HG02973 (cell line): ENCODE measurements at regions not wholly inside any gene's neighbourhood (a gene's known extent, or its start where the extent isn't known, plus 50 kb on each side); places are given as distances from the start of the nearest gene placed in this dataset.
"Not testable (repeated sequence)": the region's sequence is repeated elsewhere in the genome, so short reads cannot be mapped to it uniquely, and the experiment has no call there.

ENCODE experiments used
- ATAC-seq: cut with Tn5 transposase; IDR thresholded peaks from one replicate; pipeline ENCODE4 v1.9.1; 2021; ENCODE audit warnings: moderate library complexity; ENCODE audit not compliant: unreplicated experiment

DNA sequence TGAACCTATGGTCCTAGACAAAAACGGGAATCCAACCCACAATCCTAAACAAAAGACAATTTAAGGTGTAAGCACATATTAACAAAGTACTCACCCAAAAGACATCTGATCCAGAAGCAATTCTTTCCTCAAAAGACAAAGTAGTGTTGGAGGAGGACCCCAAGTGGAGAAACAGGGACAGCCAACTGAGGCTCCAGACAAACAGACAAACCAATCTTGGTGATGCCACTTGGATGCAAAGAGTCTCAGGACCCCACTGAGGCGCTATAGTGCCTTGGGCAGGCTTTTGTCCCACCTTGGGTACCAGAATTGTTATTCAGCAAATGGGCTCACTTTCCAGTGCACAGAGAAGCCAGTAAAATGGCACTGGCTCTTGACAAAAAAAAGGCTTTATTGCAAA is 613.8 kb downstream of the DIPK2A start:
- ATAC-seq: no peak

DNA sequence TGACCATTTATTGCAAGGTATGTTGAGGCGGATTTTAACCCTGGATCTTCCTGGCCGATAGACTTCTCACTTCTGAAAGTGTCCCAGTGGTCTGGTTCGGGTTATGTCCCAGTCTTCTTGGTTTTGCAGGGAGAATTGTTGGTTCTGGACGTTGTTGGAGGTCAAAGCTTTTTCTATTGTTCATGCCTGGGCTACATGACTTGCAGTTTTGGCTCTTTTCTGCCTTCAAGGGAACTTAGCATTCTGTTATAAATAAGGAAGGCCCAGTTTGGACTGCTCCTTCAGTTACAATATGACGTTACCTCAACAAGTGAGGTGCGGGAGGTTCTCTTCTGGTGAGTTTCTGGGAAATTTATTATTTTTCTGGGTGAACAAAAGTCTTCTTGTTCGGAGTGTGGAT is 614.3 kb downstream of the DIPK2A start:
- ATAC-seq: no peak

DNA sequence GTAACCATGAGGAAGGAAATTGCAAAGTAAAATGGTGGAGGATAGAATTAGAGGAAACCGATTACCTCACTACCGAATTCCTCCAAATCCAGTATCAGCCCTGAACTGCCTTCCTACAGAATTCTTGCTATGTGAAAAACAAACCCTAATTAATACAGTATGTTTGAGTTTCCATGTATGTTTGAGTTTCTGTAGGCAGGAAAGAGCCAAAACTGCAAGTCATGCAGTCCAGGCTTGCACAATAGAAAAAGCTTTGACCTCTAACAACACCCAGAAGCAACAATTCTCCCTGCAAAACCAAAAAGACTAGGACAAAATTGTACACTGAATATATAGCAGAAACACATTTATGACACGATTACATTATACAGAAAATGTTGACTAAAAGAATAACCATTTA is 614.8 kb downstream of the DIPK2A start:
- no peak for ATAC-seq

DNA sequence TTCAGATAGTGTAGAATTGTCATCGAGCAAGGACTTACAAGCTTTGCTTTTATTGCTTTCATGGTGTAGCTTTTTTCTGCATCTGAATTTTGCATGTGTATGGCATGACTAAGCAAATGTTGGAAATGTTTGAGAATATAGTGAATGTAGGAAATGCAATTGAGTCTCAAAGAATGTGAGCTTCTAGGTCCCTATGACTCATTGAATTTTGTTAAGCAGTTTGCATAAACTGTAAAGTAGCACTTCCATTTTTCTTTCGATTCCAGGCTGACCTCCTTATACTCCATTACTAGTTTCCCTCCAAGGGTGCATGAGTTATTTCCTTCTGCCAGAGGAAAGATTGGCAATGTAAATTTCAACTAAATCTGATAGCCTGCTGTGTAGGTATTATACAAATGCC is 619.2 kb downstream of the DIPK2A start:
- no peak for ATAC-seq

DNA sequence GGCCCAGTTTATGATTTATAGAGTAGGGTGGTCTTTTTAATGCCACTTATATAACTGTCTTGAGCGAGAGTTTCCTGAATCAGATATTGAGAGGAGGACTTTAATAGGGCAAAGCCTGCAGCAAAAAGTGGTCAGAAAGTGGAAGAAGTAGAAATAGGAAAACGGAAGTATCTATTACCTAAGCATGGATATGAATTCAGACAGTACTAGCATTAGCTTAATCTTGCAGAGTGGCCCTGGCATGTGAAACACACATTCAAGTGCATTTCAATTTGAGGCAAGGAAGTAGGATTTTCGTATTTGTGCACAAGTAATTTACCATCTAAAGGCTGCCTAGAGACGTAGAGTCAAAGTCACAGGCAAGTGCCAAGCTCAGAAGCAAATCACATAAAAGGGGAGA is 622.3 kb downstream of the DIPK2A start:
- no peak for ATAC-seq

DNA sequence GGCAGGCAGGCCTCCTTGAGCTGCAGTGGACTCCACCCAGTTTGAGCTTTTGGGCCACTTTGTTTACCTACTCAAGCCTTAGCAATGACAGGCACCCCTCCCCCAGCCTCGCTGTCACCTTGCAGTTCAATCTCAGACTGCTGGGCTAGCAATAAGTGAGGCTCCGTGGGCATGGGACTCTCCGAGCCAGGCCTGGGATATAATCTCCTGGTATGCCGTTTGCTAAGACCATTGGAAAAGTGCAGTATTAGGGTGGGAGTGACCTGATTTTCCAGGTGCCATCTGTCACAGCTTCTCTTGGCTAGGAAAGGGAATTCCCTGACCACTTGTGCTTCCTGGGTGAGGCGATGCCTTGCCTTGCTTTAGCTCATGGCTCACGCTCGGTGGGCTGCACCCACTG is 648.6 kb downstream of the DIPK2A start:
- not testable (repeated sequence) for ATAC-seq

DNA sequence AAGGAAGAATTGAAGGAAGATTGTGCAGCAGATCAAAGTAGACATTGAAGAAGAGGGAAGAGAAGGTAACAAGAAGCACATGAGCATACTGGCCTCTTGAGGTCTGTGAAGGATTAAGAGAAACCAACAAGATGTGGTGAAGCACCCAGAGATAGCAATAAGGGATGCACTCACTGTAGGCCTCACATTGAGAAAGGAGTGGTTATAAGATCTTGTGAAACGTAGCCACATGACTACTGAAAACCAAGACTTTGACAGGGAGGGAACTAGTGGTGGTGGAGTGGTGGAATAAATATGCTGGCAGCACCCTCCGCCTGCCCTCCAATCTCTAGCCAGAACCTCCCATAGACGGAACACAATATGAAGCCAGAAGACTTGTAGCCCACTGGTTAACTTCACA is 651.2 kb downstream of the DIPK2A start:
- no peak for ATAC-seq

DNA sequence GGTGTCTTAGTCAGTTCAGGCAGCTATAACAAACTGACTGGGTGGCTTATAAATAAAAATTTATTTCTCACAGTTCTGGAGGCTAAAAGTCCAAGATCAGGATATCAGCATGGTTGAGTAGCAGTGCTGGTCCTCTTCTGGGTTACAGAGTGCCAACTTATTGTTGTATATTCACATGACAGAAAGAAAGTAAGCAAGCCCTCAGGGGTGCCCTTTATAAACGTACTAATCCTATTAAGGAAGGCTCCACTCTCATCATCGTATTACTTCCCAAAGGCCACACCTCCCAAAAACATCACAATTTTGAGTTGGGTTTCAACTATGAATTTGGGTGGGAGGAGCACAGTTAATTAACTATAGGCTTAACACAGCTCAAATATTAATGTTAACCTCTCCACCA is 653.0 kb downstream of the DIPK2A start:
- ATAC-seq: no peak

DNA sequence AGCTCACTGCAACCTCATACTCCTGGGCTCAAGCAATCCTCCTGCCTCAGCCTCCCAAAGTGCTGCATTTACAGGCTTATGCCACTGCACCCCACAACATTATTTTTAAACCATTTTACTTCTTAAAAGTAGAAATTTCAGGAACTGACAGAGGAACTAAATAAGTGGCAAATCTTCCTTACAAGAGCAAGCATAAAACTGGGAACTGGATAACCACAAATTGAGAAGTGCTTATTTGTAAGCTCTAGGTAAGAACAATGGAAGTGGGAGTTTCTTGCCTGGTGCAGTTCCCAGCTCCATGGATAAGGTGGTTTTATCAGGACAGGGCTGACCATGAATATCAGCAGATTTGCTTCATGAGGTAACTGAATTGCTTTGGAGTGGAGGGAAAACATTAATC is 655.2 kb downstream of the DIPK2A start:
- ATAC-seq: no peak

DNA sequence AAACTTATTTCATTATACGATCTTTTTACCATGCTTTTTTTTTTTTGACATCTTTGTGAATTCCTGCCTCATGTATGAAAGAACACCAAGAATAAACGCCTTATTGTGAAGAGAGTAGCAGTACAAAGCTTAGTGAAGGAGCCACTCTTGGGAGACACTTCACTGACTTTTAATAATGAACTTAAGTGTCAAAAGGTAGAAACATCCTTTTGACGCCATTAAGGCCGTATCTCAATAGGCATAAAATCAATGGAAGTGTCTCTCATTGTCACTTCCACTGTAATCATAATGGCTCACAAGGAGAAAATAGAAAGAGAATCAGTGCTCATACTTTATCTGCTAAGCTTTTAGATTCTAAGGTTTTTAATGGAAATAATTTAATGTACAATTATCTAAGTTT is 657.8 kb downstream of the DIPK2A start:
- no peak for ATAC-seq

DNA sequence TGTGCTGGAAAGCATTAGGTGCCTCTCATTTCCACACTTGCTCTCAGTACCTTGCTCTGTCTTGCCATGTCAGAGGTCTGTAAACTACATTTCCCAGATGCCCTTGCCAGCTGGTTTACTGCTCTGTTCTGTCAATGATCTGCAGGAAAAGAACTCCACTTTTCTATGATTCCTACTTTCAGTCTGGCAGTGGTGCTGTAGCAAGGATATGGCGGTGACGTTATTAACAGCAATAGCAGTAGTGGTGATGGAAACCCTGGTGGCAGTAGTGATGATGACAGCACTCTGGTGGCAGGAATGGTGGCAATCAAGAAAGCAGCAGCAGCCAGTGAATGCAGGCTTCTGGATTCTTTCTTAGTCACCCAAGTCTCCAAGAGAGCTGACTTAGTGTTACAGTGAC is 665.2 kb downstream of the DIPK2A start:
- no peak for ATAC-seq

DNA sequence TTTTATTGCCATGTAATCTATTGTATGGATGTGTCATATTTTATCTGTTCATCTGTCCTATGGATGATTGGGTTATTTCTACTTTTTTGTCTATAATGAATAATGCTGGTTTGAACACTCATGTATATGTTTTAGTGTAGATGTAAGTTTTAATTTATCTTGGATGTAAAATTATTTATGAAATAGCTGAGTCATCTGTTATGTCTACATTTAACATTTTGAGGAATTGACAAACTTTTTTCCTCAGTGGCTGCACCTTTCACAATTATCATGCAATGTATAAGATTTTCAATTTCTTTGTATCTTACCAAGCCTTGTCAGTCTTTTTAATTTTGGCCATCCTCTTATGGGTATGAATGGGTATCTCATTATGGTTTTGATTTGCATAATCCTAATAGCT is 666.4 kb downstream of the DIPK2A start:
- no peak for ATAC-seq

DNA sequence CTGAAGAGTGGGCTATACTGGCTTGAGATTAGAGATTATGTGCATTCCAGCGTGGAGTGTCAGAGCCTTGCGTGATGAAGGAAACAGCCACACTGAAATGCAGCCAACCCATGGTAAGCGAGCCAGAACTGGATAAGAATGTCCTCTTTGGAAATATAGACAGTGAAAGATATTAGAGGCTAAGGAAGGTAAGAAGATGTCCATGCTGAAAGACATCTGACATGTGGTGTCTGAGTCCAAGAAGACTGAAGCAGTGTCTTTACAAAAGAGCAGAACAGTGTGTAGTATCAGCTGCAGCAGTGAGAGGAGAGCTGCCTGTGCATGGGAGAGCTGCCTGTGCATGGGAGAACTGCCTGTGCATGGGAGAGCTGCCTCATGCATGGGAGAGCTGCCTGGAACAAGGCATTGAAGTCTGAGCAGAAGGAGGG is 672.2 kb downstream of the DIPK2A start:
- no peak for ATAC-seq

DNA sequence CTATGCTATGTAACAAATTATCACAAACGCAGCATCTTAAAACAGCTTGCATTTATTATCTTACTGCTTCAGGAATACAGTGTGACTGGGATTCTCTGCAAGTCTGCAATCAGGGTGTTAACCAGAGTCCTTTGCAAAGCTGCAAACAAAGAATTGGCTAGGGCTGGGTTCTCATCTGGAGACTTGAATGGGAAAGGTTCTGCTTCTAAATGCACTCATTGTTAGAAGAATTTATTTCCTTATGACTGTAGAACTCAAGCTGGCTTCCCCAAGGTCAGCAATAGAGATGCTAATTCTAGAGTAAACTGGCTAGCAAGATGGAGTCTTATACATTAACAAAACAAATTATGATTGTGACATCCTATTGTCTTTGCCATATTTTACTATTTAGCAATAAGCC is 673.7 kb downstream of the DIPK2A start:
- ATAC-seq: no peak

DNA sequence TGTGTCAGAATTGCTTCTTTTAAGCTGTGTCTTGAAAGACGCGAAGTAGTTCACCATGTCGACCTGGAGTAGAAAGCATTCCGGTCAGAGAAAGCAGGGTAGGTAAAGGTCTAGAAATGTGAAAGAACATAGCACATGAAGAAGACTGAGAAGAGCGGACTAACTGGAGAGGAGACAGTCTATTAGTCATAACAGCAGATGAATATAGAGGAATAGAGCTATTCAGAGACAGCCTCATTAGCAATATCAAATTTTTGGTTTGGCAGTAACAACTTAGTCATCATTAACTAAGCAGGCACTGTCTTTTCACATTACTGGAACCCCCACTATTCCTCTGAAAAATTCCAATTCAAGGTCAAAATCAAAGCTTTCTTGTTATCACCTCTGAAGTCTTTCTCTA is 678.8 kb downstream of the DIPK2A start:
- ATAC-seq: no peak

DNA sequence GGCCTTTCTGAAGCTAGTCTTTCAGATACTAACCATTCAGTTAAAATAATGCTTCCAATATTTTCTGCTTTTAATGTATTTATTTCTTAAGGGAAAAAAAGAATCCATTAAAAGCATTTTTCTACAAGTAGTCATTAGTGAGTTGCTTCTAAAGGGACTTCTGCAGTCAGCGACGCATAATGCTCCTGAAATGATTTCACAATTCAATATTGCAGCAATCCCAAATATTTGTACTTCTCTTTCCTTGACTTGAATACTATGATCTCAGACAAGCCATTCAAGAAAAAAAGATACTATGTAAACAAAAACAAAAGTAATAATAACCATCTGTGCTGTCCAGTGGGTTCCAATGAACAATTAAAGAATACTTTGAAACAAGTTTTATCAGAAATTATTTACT is 681.0 kb downstream of the DIPK2A start:
- no peak for ATAC-seq

DNA sequence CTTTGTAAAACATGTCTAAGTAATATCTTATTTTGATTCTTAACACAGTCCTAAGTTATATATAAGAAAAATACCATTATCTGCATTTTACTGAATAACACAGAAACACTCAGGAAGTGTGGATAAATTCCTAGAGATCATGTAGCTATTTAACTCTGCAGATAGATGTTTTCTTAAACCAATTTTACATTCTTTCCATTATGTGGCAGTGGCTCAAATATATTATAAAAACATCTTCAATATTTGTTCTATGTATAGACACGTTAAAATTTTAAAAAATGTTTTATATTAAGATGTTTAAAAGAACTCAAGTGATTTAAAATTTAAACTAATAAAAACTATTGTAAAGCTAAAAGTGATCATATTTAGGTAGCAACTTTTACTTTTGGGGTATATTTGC is 683.8 kb downstream of the DIPK2A start:
- ATAC-seq: no peak

DNA sequence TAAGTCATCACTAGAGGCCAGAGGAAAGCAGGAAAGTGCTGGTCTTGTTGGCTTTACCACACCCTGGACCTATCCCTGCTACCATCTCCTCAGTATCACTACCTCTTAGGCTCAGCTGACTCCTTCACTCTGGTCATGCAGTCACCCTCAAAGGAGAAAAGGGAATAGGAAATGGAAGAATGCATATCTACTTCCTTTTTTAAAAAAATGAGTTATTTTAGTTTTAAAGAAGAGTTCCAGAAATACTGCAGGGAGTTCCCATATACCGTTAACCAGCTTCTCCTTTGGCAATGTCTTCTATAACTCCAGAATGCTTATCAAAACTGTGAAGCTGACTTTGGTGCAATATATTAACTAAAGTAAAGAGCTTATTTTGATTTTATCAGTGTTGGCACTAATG is 688.6 kb downstream of the DIPK2A start:
- ATAC-seq: no peak

DNA sequence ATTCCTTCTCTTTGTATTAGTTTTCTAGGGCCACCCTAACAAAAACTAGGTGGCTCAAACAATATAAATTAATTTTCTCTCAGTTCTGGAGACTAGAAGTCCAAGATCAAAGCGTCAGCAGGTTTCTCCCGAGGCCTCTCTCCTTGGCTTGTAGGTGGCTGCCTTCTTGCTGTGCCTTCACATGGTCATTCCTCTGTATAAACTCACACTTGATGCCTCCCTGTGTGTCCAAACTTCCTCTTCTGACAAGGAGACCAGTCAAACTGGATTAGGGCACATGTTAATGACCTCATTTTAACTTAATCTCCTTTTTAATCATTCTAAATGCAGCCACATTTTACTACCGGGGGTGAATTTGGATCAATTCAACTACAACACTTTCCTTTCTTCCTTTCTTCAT is 691.1 kb downstream of the DIPK2A start:
- no peak for ATAC-seq

DNA sequence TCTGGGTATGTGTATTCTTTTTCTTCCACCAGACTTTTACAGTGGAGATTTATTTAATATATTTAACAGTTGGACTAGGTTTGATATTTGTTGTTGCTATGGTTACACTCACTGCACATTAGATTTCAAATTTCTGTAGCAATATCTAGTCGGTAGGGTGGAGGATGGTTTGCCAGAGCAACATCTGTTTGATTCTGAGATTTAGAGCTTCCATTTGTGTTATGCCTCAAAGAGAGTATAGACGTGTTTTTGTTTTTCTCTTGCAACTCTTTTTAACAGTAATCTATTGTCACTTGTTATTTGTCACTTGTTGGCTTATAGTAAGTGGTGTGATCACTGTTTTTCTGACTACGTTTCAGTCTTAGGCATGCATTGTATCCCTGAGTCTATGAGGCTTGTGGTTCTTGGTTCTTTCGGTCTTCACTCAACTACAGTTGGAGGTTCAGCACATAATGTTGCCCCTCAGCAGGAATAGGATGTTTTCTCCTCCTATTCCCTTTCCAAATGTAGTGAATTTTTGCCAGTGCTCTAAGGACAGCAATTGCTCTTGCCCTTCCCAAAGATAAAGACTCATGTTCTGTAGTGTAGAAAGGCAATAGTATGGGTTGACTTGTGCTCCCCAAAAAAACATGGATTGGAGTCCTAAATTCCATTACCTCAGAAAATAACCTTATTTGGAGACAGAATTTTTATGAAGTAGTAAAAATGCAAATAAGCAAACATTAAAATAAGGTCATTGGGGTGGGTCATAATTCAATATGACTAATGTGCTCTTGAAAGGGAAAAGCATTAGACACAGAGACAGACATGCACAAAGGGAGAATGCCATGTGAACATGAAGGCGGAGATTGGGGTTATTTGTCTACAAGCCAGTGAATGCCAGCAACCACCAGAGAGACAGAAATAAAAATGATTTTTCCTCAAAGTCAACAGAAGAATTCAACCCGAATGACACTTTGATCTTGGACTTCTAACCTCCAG is 692.1 kb downstream of the DIPK2A start:
- no peak for ATAC-seq

DNA sequence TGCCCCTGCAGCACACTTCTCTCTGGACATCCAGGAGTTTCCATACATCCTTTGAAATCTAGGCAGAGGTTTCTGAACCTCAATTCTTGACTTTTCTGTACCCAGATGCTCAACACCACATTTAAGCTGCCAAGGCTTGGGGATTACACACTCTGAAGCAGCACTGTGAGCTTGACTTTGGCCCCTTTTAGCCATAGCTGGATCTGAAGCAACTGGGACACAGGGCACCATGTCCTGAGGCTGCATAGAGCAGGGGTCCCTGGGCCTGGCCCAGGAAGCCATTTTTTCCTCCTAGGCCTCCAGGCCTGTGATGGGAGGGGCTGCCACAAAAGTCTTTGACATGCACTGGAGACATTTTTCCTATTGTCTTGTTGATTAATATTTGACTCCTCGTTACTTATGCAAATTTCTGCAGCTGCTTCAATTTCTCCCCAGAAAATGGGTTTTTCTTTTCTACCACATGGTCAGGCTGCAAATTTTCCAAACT is 694.0 kb downstream of the DIPK2A start:
- ATAC-seq: no peak

DNA sequence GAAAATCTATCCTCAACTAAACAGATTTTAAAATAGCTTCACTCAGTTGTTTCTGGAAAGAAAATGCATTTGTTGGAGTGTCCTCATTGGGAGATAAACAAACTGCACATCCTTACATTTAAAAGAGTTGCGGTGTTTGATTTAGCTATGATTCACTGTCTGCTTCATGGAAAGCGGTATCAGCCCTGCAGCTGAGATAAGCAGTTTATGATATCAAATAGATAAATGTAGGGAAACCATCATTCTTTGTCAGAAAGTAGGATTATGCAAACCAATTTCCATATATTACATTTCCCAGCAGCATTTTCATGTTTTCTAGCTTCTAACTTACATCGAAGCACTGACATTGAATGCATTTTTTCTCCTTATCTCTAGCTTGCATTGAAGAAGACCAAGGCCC is 698.9 kb downstream of the DIPK2A start:
- ATAC-seq: no peak

DNA sequence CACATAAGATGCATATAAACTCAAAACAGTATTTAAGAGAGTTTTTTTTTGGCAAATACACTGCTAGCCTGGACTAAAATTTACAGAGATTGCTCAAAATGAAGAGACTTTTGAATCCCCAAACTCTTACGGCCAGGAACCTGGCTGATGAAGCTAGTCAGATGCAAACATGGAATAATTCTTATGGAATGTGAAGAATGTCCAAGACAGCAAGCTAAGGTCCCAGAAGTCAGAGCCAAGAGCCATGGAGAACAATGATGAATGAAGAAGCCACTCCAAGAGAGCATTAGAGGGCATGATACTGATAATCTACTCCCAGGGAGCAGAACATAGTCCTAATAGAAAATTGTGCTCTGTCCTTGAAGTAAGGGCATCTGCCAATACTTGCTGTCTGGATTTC is 705.5 kb downstream of the DIPK2A start:
- ATAC-seq: no peak
